Mammary epithelial cell (primary cell): ENCODE measurements at regions not wholly inside any gene's neighbourhood (a gene's known extent, or its start where the extent isn't known, plus 50 kb on each side); places are given as distances from the start of the nearest gene placed in this dataset.

ENCODE experiments used
- EZH2 ChIP-seq: IDR thresholded peaks from 2 replicates; pipeline ENCODE4 v1.6.1; 2012; ENCODE audit warnings: low read length, inconsistent platforms, borderline replicate concordance
- TF ChIP-seq, protein P1 (sequence below), 2 donors: IDR thresholded peaks in 1 of 2; conservative IDR thresholded peaks in 1 of 2; 2 replicates each; pipeline ENCODE4 v1.5.1; 2011 to 2012; ENCODE audit warnings: inconsistent platforms in 2 of 2, low read length in 2 of 2, mild to moderate bottlenecking in 2 of 2, control low read depth in 1 of 2, low read depth in 1 of 2; ENCODE audit not compliant: insufficient read depth in 1 of 2; ENCODE audit errors: extremely low read depth in 1 of 2

DNA sequence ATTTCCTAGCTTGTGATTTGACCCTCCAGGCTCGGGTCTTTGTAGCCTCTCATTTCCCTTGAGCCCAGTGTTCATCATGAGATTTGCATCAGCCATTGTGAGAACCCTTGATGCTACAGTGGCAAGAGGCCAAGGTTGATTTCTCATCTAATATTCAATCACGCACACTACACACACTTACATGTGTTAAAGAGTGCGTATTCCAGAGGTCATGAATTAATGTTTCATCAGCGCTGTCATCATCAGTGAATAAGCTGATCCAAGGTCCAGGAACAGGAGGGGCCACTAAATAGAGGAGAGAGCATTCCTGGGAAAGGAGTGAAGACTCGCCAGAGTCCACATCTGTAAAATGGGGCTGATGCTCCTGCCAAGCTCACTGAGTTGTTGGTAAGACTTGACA lies 276.1 kb upstream of the SIX2 start:
- TF ChIP-seq, protein P1, sequence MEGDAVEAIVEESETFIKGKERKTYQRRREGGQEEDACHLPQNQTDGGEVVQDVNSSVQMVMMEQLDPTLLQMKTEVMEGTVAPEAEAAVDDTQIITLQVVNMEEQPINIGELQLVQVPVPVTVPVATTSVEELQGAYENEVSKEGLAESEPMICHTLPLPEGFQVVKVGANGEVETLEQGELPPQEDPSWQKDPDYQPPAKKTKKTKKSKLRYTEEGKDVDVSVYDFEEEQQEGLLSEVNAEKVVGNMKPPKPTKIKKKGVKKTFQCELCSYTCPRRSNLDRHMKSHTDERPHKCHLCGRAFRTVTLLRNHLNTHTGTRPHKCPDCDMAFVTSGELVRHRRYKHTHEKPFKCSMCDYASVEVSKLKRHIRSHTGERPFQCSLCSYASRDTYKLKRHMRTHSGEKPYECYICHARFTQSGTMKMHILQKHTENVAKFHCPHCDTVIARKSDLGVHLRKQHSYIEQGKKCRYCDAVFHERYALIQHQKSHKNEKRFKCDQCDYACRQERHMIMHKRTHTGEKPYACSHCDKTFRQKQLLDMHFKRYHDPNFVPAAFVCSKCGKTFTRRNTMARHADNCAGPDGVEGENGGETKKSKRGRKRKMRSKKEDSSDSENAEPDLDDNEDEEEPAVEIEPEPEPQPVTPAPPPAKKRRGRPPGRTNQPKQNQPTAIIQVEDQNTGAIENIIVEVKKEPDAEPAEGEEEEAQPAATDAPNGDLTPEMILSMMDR (conservative IDR thresholded peaks at IDR 0.05 in 1 of 2, IDR thresholded peaks at IDR 0.05 in 1 of 2; ENCODE audit: extremely low read depth in 1 of 2, insufficient read depth in 1 of 2, low read depth in 1 of 2, low read length in 2 of 2), result no peak
- TF ChIP-seq EZH2, result no peak
